Fibroblast of skin of right biceps (primary cell): ENCODE measurements at regions not wholly inside any gene's neighbourhood (a gene's known extent, or its start where the extent isn't known, plus 50 kb on each side); places are given as distances from the start of the nearest gene placed in this dataset.

Source experiments
- DNase-seq: peaks from one replicate; pipeline ENCODE4 v3.0.0-alpha.2; 2013

DNA sequence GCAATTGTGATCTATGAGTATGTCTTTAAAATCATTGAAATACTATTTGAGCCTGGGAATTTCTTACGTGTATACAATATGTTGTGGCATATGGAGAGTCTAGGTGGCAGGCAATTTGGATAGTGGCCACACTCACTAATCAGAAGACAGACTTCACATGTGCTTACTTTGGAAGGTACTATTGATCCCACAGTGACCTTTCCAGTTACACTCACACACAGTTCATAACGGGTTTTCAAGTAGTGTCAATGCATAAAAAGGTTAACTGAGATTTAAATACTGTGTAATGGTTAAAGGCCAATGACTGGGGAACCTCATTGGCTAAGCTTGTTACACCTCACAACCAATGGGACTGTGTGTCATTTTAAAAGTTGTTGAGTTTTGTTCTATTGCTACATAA lies 783.2 kb downstream of the RPA4 start:
- no peak for DNase-seq

DNA sequence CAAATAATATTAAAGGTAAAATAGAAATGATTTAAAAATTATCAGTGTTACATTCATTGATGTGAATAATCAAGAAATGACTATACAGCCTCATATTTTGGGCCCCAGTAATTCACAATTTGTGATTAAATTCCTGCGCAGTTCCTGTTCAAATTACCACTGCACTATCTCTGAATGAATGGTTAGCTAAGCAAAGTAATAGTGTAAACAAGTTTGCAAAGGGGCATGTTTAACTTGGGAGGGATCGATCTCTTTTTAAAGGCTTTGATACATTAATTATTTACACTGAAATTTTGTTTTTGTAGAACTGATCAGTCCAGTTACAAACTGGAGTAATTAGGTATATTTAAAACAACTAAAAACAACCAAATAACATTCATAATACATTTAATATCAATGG lies 784.4 kb downstream of the RPA4 start:
- no peak for DNase-seq

DNA sequence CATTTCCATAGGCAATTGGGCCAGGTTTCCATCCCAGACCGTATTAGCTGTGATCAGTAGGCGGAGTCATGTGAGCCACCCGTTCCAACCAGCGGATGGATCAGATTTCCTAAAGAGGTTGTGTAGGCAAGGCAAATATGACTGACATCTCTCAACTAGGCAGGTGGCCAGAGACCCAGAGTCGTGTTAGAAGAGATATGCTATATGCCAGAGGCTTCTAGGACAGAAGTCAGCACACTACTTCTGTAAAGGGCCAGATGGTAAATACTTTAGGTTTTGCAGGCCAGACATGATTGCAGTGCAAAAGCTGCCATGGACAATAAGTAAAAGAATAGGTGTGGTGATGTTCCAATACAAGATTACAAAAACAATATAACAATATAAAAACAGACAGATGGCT lies 788.4 kb downstream of the RPA4 start:
- DNase-seq = no peak

DNA sequence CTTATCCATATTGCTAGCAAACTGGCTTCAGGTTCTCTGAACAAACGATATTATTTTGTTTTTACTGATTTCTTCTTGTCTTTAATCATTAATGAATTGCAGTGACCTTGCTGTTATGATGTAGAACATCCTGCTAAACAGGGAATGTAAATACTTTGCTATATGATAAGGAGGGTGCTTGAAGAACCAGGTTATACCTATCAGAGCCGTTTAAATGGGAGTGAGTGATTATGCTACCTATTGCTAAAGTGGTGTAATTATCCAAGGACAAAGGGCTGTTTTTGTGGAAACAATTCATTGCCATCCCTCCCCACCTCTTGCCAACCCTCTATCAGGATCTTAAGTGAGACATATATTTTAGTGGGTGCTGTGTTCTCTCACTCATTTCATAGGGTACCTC lies 788.9 kb downstream of the RPA4 start:
- DNase-seq = no peak

DNA sequence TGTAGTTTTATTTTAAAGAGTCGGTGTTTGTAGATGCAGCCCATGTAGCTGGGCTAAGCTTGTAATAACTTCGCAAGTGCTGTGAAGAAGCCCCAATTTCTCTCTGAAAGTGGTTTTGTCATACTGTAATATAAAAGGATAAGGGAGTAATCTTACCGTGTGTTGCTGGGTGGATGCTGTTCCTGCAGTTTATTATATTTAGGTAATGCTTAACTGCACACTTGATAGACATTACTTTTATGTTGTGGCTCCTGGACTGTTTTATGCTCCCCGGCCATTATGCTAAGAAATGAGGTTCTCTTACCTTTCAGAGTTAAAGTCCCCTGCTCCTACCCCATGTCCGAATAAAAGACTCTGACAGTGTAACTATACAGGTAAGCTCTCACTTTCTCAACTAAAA lies 789.4 kb downstream of the RPA4 start:
- DNase-seq = no peak

DNA sequence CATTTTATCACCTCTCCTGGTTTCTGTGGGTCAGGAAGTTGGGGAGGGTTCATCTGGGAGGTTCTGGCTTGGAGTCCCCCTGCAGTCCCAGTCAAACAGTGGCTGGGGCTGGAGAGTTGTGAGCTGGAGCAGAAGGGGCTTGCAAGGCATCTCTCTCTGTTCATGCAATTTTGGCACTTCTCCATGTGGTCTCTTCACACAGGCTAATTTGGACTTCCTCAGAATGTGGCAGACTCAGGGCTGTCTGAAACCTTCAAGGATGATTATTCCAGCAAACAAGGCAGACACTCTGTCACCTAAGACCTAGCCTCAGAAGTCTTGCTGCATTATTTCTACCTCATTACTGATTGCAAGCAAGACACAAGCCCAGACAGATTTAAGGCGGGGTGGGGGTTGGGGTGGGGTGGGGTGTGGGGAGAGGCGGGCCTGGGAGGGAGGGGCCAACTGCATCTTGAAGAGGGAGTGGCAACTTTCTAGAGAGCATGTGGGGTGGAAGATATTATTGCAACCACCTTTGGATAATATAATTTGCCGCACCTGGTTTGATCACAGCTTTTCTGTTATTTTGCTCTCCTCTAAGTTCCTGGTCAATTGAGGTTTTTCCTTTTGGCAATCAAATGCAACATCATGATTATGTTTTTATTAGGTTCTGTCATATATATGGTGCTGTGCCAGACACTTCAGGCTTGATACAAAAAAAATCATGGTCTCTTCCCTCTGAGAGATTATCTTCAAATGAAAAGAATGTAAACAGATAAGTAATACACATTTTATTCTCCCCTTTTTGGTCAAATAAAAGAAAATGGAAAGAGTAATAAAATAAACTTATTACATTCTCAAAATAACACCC lies 799.5 kb downstream of the RPA4 start:
- DNase-seq = no peak

DNA sequence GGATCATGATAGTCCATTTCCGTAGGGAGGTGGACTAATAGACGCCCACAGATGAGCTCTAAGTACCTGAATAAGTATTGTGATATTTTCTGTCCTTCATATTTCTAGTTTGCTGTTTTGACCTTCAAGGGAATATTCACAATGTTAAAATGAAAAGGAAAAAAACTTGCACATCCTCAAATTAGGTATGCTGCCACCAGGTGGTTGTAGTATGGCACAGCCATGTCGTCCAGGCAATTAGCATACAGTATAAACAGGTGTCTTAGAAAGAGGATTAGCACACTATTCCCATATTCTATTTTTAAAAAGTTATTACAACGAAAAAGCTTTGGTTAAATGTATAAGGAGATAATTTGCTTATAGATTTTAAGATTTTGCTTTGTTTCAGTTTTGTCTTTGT lies 802.0 kb downstream of the RPA4 start:
- DNase-seq = peak; percentile 6

DNA sequence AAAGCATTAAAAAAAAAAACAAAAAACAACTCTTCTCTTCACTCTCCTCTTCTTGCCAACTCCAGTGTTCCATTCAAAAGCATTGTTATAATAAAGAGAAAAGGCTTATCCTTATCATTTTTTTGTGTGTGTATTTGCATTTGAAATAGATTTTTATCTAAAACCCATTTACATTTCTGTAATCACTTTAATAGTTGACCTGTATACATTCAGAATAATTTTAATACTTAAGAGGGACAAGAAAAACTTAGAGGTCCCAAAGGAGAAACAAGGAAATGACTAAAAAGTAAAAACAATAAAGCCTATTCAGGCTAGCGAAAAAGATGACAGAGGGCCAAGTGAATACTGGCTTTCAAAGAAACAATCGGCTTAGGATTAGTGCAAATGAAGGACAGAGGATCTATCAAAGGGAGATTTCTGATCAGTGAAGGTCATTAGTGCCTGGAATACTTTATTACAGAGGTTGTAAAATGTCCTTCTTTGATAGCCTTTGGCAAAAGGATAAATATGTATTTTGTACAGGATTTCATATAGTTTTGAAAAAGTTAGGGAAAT lies 808.3 kb downstream of the RPA4 start:
- no peak for DNase-seq

DNA sequence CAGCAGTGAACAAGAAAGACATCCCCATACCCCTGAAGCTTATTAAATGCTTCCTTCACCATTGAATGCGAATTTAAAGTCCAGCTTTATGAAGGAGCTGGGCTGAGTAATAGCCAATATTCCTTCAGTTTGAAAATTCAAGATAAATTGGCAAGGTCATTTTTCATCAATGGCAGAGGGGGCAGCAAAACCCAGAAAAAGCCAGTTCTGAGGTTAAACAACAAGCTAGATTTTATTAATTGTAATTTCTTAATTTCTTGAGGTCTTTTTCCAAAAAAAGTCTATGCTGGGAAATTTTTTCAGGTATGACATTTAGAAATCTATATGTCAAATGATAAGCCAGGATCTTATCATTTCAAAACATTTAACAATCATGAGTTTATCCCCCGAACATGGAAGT lies 808.9 kb downstream of the RPA4 start:
- DNase-seq = no peak

DNA sequence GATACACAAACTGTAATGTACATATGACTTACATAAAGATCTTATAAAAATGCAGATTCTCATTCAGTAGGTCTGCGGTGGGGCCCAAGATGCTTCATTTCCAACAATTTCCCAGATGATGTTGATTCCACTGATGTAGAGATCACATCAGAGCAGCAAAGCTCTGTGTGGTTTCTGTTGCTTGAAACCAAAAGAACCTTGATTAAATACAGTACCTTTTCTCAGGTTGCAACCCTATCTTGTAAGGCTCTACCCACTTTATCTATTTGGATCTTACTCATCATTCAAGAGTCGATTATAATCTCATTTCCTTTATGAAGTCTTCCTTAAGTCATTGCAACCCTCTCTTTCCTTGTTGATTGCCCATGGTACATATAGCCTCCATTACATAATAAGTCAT lies 816.8 kb downstream of the RPA4 start:
- no peak for DNase-seq

DNA sequence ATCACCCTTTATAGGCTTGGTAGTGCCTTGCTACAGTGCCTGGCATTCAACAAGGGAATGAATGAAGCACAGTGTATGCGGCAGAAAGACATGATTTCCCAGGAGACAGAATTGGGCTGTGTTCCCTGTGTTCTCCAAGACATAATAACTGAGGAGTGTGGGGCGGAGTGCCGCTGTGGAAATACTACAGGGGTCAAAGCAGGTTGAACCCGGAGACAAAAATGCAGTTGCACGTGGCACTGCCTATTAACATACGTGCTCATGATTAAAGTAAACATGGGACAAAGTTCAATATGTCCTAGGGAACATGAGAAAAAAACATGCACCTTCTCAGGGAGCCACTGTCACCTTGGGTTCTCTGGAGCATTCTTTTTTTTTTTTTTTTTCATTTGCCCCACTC lies 820.8 kb downstream of the RPA4 start:
- no peak for DNase-seq

DNA sequence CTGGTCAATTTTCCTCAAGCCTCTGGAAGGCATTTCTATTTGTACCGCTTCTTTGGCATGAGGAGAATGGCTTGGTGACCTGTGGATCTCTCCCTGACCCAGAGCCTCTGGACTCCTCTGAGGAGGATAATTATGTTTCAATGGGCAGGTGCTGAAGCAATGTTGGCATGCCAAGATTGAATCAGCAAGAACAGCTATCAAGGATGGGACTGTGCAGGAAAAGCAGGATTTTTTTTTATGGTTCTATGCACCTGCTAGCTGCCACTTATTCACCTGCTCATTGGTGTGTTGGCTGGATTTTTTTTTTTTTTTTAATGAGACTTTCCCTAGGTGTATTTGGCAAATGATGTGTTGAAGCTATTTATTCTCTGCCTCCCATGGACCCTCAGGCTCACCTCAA lies 821.2 kb downstream of the RPA4 start:
- no peak for DNase-seq

DNA sequence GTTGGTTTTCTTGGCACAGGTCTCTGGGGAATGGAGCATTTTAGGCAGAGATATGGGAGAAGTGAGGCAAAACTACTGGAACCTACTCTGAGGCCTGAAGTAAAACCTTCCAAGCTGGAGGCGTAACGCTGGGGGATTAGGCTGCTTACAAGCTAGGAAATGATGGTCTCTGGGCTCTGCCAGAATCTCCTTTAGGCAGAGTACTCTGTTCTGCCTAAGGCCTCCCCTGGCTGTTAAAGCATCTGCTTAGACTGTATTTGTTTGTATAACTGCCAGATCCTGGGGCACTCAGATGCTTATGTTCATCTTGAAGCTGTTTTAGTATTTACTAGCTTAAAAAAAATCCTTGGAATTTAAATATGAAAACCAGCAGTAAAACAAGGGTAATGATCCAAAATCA lies 822.2 kb downstream of the RPA4 start:
- no peak for DNase-seq

DNA sequence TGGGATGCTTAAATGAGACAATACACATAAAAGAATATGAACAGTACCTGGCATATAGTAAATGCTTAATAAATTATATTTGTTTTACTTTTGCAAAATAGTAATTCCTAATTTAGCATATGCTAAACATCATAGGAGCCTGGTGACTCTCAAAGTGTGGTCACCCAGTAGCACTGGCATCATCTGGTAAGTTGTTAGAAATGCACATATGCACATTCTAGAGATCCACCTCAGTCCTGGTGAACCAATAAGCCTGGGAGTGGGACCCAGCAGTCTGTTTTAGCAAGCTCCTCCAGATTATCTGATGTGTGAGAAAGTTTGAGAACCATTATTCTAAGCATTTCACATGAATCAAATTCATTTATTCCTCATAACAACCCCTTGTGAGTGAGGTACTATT lies 830.4 kb downstream of the RPA4 start:
- no peak for DNase-seq

DNA sequence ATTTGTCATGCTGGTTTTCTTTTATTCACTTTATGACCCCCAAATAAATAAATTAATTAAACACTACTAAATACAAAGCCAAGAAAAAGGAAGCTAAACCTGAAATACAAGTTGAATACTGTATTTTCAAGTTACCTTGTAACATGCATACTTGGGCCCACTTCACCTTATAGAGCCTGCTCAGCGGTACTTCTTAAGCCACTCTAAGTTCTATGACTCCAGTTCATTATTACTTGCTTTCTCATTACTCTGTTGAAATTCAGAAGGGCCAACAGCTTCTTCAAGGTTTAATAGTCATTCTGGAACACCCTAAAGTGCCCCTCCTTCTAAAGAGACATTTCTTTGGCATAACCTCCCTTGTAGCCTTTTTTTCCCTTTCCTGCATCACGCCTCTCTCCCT lies 844.5 kb downstream of the RPA4 start:
- no peak for DNase-seq

DNA sequence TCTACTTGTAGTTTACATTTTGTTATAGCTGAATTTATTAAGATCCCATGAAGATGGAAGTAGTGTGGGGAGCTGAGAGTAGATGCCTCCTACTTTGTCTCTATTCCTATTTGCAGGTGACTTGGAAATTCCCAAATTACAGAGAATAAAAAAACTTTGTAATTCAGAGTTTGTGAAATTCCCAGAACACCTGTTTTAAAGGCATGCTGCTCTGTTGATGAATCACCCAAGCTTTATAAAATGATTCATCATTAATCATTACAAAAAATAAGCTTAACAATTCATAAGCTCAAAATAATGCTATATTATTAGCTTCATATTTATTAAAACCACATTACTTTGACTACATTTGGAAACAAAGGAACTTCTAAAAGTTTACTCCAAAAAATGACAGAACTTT lies 856.3 kb downstream of the RPA4 start:
- no peak for DNase-seq

DNA sequence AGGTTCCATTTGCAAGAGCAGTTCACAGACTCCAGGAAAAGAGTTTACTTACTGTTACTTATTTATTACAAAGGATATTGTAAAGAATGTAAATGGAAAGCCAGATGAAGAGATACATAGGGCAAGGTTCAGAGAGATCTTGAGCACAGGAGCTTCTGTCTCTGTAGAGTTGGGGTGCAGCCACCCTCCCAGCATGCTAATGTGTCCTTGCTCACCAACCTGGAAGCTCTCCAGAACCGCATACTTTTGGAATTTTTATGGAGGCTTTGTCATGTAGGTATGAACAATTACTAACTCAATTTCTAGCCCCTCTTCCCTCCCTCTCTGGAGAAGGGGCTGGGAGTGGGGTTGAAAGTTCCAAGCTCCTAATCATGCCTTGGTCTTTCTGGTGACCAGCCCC lies 857.2 kb downstream of the RPA4 start:
- DNase-seq = peak; percentile 19

DNA sequence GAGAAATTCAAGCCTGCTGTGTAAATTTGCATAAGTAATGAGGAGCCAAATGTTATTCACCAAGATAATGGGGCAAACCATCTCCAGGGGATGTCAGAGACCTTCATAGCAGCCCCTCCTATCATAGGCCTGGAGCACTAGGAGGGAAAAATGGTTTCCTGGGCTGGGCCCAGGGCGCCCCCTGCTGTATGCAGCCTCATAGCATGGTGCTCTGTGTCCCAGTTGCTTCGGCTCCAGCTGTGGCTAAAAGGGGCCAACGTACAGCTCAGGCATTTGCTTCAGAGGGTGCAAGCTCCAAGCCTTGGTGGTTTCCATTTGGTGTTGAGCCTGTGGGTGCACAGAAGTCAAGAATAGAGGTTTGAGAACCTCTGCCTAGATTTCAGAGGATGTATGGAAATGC lies 859.3 kb downstream of the RPA4 start:
- DNase-seq = no peak

DNA sequence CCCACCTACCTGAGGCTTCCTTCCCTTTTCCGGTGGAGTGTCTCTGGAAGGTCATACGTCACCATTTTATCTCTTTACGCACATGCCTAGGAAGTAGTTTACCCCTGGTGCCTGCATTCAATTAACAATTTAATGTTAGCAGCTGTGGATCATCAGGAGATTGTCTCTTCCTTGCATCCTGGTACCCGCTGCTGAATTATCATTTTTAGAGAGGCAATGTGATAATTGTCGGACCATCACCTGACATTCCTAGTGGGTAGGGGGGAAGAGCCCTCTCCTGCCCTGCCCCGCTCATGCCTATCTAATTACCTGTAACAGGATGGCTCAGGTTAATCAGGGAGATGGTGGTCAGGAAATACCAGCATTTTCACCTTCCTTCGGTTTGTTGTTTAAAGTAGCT lies 863.6 kb downstream of the RPA4 start:
- no peak for DNase-seq

DNA sequence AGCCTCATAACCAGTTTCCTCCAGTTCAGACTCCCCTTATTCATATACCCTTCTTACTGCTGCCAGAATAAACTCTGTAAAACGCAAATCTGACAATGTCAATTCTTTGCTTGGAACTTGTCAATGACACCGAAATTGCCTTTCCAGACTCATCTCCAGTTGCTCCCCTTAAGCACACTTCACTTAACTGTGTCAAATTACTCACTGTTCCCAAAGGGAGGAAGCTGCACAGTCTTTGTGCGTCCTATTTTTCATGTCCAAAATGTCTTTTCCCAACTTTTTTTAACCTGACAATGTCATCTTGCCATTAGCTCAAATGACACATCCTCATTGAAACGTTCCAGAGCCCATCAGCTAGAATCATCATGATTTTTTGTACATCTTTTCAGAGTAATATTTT lies 867.3 kb downstream of the RPA4 start:
- DNase-seq = no peak

DNA sequence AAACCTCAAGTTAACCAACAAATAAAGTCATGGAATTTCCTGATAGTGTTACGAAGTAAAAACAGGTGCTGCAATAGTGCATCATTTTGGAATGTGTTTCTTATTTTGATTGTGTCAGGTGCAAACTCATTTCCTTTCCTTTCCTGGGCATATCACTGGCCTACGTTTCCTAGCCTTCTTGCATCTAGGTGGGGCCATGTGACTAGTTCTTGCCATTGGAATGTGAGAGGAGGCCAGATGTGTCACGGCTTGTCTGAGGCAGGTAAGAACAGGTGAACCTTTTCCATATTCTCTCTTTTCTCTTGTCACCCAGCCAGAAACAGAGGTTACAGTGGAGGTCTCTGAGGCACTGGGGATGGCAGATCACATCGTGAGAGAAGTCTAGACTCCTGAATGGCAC lies 868.0 kb downstream of the RPA4 start:
- DNase-seq = no peak

DNA sequence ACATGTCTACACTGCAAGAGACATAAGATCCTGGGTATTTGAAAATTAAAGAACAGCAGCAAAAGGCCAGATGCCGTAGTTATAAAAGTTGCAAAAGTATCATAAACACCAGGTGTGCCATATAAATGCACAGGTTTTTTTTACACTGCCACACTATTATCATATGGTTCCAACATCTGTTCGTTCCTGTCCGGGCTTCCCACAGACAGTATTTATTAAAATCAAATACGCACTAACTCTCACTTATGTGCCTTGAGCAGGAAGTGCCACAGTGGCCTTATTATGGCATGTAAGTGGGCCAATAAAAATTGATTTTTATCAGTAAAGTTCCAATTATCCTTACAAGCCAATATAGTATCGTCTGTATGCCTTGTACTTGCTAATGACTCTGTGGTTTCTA lies 873.2 kb downstream of the RPA4 start:
- no peak for DNase-seq

DNA sequence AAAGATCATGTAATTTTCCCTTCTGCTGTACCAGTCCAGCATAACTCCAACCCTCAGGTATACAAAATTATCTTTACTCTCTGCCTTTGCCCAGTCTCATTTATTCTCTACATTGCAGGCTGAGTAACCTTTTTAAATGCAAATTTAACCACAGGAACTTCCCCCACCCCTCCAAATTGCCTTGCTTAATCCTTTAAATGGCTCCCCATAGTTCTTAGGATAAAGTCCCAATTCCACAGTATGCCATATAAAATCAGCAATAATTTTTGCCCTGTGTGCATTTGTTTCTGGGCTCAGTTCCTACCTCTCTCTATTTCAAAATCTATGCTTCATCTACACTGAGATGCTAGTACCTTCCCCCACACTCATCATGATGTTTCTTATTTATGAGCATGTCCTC lies 879.7 kb downstream of the RPA4 start:
- DNase-seq = no peak

DNA sequence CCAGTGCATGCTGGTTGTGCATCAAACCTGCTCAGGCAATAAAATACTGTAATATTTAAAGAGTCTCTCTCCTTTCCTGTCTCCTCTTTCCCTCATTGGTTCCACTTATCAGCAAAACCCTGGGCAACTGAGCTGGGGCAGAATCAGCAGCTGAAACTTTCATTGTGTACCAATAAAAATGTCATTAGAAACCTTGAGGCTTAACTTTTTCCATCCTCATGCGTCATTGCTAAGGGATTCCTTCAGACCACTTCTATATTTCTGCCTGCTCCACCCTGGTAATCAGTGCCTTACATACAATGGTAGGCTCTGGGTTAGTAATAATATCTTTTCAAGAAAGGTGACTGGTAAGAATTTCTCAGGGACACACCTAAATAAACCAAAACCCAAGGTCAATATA lies 880.3 kb downstream of the RPA4 start:
- DNase-seq = no peak

DNA sequence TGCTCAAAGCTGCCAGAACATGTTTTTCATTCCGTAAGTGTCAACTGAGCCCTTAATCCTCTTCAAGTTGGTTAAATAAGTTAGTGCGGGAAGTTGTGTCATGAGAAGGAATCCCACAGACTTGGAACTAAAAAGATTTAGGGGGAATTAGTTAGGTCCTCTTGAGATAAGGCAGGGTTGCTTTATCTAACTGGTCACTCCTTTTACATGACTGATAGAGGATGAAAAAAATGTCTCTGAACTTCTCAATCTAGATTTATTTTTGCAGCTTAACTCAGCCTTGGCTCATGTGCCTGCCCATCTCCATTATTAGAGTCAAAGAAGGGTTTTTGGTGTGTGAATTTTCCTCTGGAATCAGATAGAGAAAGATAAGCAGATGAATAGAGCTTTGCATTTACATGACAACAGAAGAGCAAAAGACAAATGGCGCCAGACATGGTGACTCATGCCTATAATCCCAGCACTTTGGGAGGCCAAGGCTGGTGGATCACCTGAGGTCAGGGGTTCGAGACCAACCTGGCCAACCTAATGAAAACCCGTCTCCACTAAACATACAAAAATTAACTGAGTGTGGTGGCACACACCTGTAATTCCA lies 882.9 kb downstream of the RPA4 start:
- no peak for DNase-seq
